Transverse colon (tissue), 4 donors: ENCODE measurements at regions not wholly inside any gene's neighbourhood (a gene's known extent, or its start where the extent isn't known, plus 50 kb on each side); places are given as distances from the start of the nearest gene placed in this dataset.
"Not testable (repeated sequence)": the region's sequence is repeated elsewhere in the genome, so short reads cannot be mapped to it uniquely, and the experiment has no call there.

Experiments used
- DNase-seq: peaks from one replicate; pipeline ENCODE4 v3.0.0-alpha.2; 2019
- H3K27ac ChIP-seq, 4 donors: fragments of 200-600 bp; sonication (generic); 2 replicates each; pipeline ENCODE4 v1.5.1; 2016 to 2018; ENCODE audit warnings: inconsistent platforms in 4 of 4
- H3K27me3 ChIP-seq: fragments of 200-600 bp; sonication (generic); 2 replicates; pipeline ENCODE4 v1.5.1; 2017; ENCODE audit warnings: inconsistent platforms
- H3K36me3 ChIP-seq, 4 donors: fragments of 200-600 bp; sonication (generic); 2 replicates each; pipeline ENCODE4 v1.5.1; 2017 to 2019; ENCODE audit warnings: inconsistent platforms in 4 of 4
- H3K4me1 ChIP-seq, 4 donors: fragments of 200-600 bp; sonication (generic); 2 replicates each; pipeline ENCODE4 v1.5.1; 2017 to 2020; ENCODE audit warnings: inconsistent platforms in 4 of 4
- H3K4me3 ChIP-seq, 4 donors: fragments of 200-600 bp; sonication (generic); 1 replicate in 1 of 4; 2 replicates in 3 of 4; pipeline versions ENCODE4 v1.5.1 to v1.6.1; 2017 to 2019; ENCODE audit warnings: inconsistent platforms in 4 of 4
- H3K9me3 ChIP-seq, 2 donors: fragments of 200-600 bp; sonication (generic); 2 replicates each; pipeline ENCODE4 v1.5.1; 2017 to 2019; ENCODE audit warnings: inconsistent platforms in 2 of 2
- EP300 ChIP-seq: sonication (generic); formaldehyde crosslinking; IDR thresholded peaks from one replicate; pipeline ENCODE4 v1.6.1; 2017; ENCODE audit warnings: antibody characterized with exemption, low read depth
- POLR2A ChIP-seq: fragments of 450-650 bp; IDR thresholded peaks from one replicate; pipeline ENCODE4 v1.6.1; 2016; ENCODE audit warnings: antibody characterized with exemption, mild to moderate bottlenecking, moderate library complexity
- POLR2AphosphoS5 ChIP-seq, 3 donors: sonication (generic); formaldehyde crosslinking; IDR thresholded peaks; one replicate each; pipeline ENCODE4 v1.6.1; 2016; ENCODE audit warnings: antibody characterized with exemption in 3 of 3
- WGBS, 2 donors: methylation state at CpG; one replicate each; pipeline ENCODE4 v1.1.5; 2018; ENCODE audit warnings: low coverage in 1 of 2; 5-methylcytosine and 5-hydroxymethylcytosine counted together
- in situ Hi-C, 4 donors: fragments of 200-750 bp; cut with MboI; loops; one replicate each; pipeline versions ENCODE4 v1.15.0 to v1.15.1; 2017; ENCODE audit warnings: low sequenced_read_pairs in 3 of 4, low pct_ligation_motif_present in 1 of 4, low pct_unique_long_range_greater_than_20kb in 1 of 4
- intact Hi-C: fragments of 100-400 bp; cut with DNase I; formaldehyde crosslinking; loops from one replicate; pipeline ENCODE4 v1.15.1; 2023; ENCODE audit warnings: low total_unique reads
- TF ChIP-seq, protein P1 (sequence below), 5 experiments: fragments of 200-600 bp in 3 of 5; fragments of 450-650 bp in 2 of 5; sonication (generic) in 3 of 5; IDR thresholded peaks; 1 replicate in 2 of 5; 2 replicates in 3 of 5; pipeline ENCODE4 v1.5.1; 2016 to 2017; ENCODE audit warnings: antibody characterized with exemption in 5 of 5, inconsistent platforms in 3 of 5, mild to moderate bottlenecking in 2 of 5, moderate library complexity in 1 of 5

DNA sequence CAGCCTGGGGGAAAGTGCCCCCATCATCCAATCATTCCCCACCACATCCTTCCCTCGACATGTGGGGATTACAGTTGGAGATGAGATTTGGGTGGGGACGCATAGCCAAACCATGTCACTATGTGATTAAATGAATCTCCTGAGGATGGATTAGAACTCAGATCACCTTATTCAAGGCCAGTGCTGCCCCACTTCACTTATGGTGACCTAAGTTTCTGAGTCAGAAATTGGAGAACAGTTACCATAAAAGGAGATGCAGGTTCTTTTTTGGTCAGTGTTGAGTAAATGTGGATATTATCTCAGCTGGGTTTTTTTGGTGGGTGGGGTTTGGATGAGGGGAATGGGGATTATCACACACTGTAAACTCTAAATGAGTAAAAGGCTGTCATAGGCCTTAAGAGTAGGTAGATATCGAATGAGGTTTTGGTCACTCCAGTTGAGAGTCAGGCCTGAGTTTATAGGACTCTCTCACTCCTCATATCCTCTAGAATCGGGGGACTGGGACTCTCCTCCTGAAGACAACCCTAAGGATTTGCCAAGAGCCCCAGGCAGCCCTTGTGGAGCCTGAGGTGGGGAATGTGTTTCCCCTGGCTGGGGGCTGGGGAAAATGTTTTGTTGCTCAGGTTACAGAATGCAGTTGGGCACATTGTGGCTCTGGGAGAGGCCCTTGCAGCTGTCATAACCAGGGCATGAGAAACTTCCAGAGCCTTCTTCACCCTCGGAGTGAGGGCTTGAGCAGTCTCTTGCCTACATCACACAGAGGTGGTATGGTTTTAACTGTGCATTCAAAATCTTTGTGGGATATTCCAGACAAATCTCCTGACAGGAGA lies 213.0 kb downstream of the BAMBI start:
- Histone ChIP-seq H3K36me3 (no peaks in the 10 kb centered on the region), H3K27ac (no peak overlapping the region), H3K4me1 (no peaks in the 10 kb centered on the region), H3K4me3 (no peak overlapping the region), H3K9me3 (no peaks in the 10 kb centered on the region), H3K27me3 (no peaks in the 10 kb centered on the region)
- TF ChIP-seq, protein P1, sequence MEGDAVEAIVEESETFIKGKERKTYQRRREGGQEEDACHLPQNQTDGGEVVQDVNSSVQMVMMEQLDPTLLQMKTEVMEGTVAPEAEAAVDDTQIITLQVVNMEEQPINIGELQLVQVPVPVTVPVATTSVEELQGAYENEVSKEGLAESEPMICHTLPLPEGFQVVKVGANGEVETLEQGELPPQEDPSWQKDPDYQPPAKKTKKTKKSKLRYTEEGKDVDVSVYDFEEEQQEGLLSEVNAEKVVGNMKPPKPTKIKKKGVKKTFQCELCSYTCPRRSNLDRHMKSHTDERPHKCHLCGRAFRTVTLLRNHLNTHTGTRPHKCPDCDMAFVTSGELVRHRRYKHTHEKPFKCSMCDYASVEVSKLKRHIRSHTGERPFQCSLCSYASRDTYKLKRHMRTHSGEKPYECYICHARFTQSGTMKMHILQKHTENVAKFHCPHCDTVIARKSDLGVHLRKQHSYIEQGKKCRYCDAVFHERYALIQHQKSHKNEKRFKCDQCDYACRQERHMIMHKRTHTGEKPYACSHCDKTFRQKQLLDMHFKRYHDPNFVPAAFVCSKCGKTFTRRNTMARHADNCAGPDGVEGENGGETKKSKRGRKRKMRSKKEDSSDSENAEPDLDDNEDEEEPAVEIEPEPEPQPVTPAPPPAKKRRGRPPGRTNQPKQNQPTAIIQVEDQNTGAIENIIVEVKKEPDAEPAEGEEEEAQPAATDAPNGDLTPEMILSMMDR (IDR thresholded peaks at IDR 0.05), result no peak
- TF ChIP-seq POLR2A, result no peak
- TF ChIP-seq POLR2AphosphoS5 (IDR thresholded peaks at IDR 0.05), result no peak
- TF ChIP-seq EP300, result no peak
- in situ Hi-C loops (no loop called here), intact Hi-C loops (no loop called here)
- DNase-seq, result no peak
- 84 to 100% methylated on average over 1 to 5 of the region's 5 CpGs for WGBS, 2 donors

DNA sequence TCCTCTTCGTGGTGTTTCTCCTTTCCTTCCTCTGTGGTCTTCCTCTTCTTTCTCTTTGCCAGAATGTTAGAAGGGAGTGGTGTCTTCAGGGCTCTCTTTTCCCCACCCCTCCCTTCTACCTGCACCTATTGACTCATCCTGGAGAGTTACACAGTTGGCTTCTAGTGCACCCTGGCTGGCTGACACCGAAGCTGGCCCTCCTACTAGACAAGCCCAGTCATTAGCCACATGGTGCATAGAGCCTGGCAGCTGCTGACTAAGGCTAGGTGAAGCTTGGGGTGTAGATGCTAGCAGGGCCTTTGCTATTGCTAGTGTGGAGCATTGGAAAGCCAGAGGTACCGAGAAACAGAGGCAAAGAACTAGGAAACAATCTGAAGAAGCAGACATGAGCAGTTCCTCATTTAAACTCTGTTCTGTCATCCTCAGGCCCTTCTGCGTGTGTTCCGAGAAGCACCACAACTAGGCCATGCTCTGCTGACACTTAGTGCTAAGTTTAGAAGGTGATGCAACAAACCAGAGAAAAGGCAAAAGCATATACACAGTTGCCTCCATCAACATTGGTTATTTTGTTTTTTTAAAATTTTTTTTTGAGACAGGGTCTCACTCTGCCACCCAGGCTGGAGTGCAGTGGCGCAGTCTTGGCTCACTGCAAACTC lies 213.9 kb downstream of the BAMBI start:
- Histone ChIP-seq H3K36me3 (no peaks in the 10 kb centered on the region), H3K4me3 (no peak overlapping the region), H3K27me3 (no peaks in the 10 kb centered on the region), H3K9me3 (no peaks in the 10 kb centered on the region), H3K27ac (no peak overlapping the region), H3K4me1 (no peaks in the 10 kb centered on the region)
- intact Hi-C loops (no loop called here), in situ Hi-C loops (no loop called here)
- 75 to 85% methylated on average over 3 to 6 of the region's 6 CpGs for WGBS, 2 donors
- DNase-seq, result no peak
- TF ChIP-seq POLR2A (no peak), POLR2AphosphoS5 (IDR thresholded peaks at IDR 0.05) (no peak), EP300 (no peak)
- TF ChIP-seq, protein P1 (IDR thresholded peaks at IDR 0.05), result no peak

DNA sequence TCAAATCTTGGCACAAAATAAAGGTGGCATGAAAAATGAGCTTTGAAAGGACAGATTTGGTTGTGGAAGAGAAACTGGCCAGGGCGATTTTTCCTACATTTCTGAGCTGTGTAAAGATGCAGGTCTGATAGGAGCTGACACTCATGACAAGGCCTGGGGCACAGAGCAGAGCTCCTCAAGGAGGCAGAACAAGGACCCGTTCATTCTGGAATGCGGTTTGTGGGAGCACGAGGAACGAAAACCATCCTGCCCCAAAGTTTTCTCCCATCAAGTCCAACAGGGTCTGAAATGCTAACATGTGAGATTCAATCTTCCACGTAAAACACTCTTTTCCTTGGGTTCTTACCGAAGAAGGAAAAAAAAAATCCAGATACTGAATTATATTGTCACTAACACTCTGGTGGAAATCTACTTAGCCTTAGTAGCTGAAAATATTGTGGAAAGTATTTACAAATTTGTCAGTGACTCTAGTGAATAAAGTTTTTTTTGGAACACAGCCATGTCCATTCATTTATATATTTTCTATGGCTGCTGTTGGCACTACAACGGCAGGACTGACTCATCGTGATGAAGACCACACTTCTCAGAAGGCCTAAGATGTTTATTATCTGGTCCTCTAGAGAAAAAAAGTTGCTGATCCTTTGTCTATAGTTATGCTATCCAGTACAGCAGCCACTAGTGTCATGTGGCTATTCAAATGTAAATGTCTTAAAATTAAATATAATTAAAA lies 215.7 kb downstream of the BAMBI start:
- Histone ChIP-seq H3K27me3 (no peaks in the 10 kb centered on the region), H3K9me3 (no peaks in the 10 kb centered on the region), H3K36me3 (no peaks in the 10 kb centered on the region), H3K4me3 (no peak overlapping the region), H3K27ac (no peak overlapping the region), H3K4me1 (no peaks in the 10 kb centered on the region)
- intact Hi-C loops (no loop called here), in situ Hi-C loops (no loop called here)
- 76 to 84% methylated on average over 6 to 9 of the region's 9 CpGs for WGBS, 2 donors
- TF ChIP-seq EP300, result no peak
- TF ChIP-seq POLR2AphosphoS5 (IDR thresholded peaks at IDR 0.05), result no peak
- TF ChIP-seq, protein P1 (IDR thresholded peaks at IDR 0.05), result no peak
- TF ChIP-seq POLR2A, result no peak
- no peak for DNase-seq

DNA sequence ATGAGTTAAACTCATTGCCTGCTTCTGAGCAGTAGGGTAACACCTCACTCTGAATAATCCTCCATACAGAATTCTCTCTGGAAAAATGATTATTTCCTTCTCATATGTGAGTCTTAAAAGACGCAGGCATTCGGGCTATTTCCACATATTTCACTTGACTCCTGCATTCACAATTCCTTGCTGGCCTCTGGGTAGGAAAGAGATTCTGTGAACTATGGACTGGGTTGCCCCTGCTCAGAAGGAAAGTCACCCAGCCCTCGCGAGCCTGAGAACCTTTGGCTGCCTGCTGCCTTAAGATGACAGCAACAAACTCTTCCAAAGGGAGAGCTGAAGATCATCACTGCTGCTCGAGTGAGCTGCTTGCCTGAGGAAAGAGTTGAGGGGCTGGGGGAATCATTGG lies 216.8 kb downstream of the BAMBI start:
- no peak for DNase-seq
- intact Hi-C loops (no loop called here), in situ Hi-C loops (no loop called here)
- no peaks in the 10 kb centered on the region for H3K4me1 ChIP-seq
- 81 to 100% methylated on average over 2 to 5 of the region's 5 CpGs for WGBS, 2 donors
- TF ChIP-seq POLR2A, result no peak
- TF ChIP-seq POLR2AphosphoS5 (IDR thresholded peaks at IDR 0.05), result no peak
- TF ChIP-seq, protein P1 (IDR thresholded peaks at IDR 0.05), result no peak
- TF ChIP-seq EP300, result no peak
- H3K4me3 ChIP-seq, result no peak overlapping the region
- H3K27me3 ChIP-seq, result no peaks in the 10 kb centered on the region
- H3K9me3 ChIP-seq, result no peaks in the 10 kb centered on the region
- no peaks in the 10 kb centered on the region for H3K36me3 ChIP-seq
- H3K27ac ChIP-seq, result no peak overlapping the region

DNA sequence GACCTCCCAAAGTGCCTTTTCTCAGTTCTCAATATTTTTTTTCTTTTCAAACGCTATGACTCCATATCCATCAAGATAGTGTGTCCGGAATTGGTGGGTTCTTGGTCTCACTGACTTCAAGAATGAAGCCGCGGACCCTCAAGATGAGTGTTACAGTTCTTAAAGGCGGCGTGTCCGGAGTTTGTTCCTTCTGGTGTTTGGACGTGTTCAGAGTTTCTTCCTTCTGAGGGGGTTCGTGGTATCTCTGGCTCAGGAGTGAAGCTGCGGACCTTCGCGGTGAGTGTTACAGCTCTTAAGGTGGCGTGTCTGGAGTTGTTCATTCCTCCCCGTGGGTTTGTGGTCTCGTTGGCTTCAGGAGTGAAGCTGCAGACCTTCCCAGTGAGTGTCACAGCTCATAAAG lies 218.3 kb downstream of the BAMBI start:
- H3K4me1 ChIP-seq, H3K4me3 ChIP-seq, H3K9me3 ChIP-seq, H3K27me3 ChIP-seq, H3K27ac ChIP-seq, in situ Hi-C loops, intact Hi-C loops, DNase-seq, H3K36me3 ChIP-seq: not testable (repeated sequence)
- 60 to 86% methylated on average over 1 to 15 of the region's 15 CpGs for WGBS, 2 donors

DNA sequence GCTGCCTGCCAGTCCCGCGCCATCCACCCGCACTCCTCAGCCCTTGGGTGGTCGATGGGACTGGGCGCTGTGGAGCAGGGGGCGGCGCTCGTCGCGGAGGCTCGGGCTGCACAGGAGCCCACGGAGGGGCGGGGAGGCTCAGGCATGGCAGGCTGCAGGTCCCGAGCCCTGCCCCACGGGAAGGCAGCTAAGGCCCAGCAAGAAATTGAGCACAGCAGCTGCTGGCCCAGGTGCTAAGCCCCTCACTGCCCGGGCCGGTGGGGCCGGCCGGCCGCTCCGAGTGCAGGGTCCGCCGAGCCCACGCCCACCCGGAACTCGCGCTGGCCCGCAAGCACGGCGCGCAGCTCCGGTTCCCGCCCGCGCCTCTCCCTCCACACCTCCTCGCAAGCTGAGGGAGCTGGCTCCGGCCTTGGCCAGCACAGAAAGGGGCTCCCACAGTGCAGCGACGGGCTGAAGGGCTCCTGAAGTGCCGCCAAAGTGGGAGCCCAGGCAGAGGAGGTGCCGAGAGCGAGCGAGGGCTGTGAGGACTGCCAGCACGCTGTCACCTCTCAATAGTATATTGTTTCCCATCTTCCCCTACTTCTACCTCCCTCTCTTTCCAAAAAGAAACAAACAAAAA lies 219.6 kb downstream of the BAMBI start:
- H3K4me1 ChIP-seq, in situ Hi-C loops, H3K4me3 ChIP-seq, H3K27me3 ChIP-seq, H3K27ac ChIP-seq, H3K9me3 ChIP-seq, intact Hi-C loops, DNase-seq, H3K36me3 ChIP-seq: not testable (repeated sequence)
- 97 to 100% methylated on average over 1 to 38 of the region's 44 CpGs for WGBS, 2 donors
